WTC11 (cell line): ENCODE measurements at regions not wholly inside any gene's neighbourhood (a gene's known extent, or its start where the extent isn't known, plus 50 kb on each side); places are given as distances from the start of the nearest gene placed in this dataset.

ENCODE experiments used
- ATAC-seq: fragments of 200-7000 bp; cut with Tn5 transposase; 2 replicates; pipeline ENCODE4 v1.10.0; 2021; ENCODE audit warnings: mild to moderate bottlenecking, moderate library complexity
- CTCF ChIA-PET: fragments of 300-600 bp; sonication (Branson Sonifier 250); formaldehyde crosslinking; loops from one replicate; lab custom pipeline; 2021; ENCODE audit warnings: antibody characterized with exemption; lab: Charles Lee
- POLR2A ChIA-PET: fragments of 350-600 bp; sonication (Branson Sonifier 250); formaldehyde crosslinking; loops from one replicate; lab custom pipeline; 2021; ENCODE audit warnings: antibody characterized with exemption; lab: Charles Lee
- DNase-seq: peaks from one replicate; pipeline ENCODE4 v3.0.0; 2021; ENCODE audit warnings: low spot score
- H3K27ac Mint-ChIP-seq: 2 replicates; pipeline ENCODE4 v1.8.0; 2021; ENCODE audit warnings: mixed read lengths
- H3K27me3 Mint-ChIP-seq: 2 replicates; pipeline ENCODE4 v1.8.0; 2021; ENCODE audit warnings: low read depth, mild to moderate bottlenecking, moderate library complexity, mixed read lengths
- H3K36me3 Mint-ChIP-seq: 2 replicates; pipeline ENCODE4 v1.8.0; 2021; ENCODE audit warnings: mixed read lengths
- H3K4me1 Mint-ChIP-seq: 2 replicates; pipeline ENCODE4 v1.8.0; 2022; ENCODE audit warnings: mixed read lengths
- H3K4me3 Mint-ChIP-seq: 2 replicates; pipeline ENCODE4 v1.8.0; 2021; ENCODE audit warnings: mild to moderate bottlenecking, moderate library complexity, mixed read lengths
- H3K9me3 Mint-ChIP-seq: 2 replicates; pipeline ENCODE4 v1.8.0; 2021; ENCODE audit warnings: mixed read lengths
- ARID4B ChIP-seq: sonication (generic); formaldehyde crosslinking; IDR thresholded peaks from 2 replicates; pipeline ENCODE4 v1.8.0; 2023; ENCODE audit warnings: missing genetic modification reagents, mild to moderate bottlenecking, borderline replicate concordance
- CTCF ChIP-seq: fragments of 200-600 bp; IDR thresholded peaks from 2 replicates; pipeline ENCODE4 v1.8.0; 2022; ENCODE audit warnings: antibody characterized with exemption
- EMX1 ChIP-seq: fragments of 250-450 bp; sonication (Bioruptor Pico); IDR thresholded peaks from 2 replicates; pipeline ENCODE4 v1.8.0; 2021; ENCODE audit warnings: mild to moderate bottlenecking
- FOXP1 ChIP-seq: sonication (generic); formaldehyde crosslinking; IDR thresholded peaks from 2 replicates; pipeline ENCODE4 v1.8.0; 2022; ENCODE audit warnings: missing genetic modification reagents, mild to moderate bottlenecking, moderate library complexity, borderline replicate concordance
- KAT7 ChIP-seq: sonication (generic); formaldehyde crosslinking; IDR thresholded peaks from 2 replicates; pipeline ENCODE4 v1.8.1; 2023; ENCODE audit warnings: missing genetic modification reagents, mild to moderate bottlenecking, borderline replicate concordance
- MYBL2 ChIP-seq: sonication (generic); formaldehyde crosslinking; IDR thresholded peaks from 2 replicates; pipeline ENCODE4 v1.8.1; 2023; ENCODE audit warnings: mild to moderate bottlenecking, moderate library complexity, missing genetic modification reagents
- NR1H2 ChIP-seq: sonication (generic); formaldehyde crosslinking; IDR thresholded peaks from 2 replicates; pipeline ENCODE4 v1.9.0; 2021; ENCODE audit warnings: mild to moderate bottlenecking, moderate library complexity, missing genetic modification reagents
- NR3C1 ChIP-seq: sonication (generic); formaldehyde crosslinking; conservative IDR thresholded peaks from 2 replicates; pipeline ENCODE4 v1.8.1; 2023; ENCODE audit warnings: low read depth, mild to moderate bottlenecking, missing genetic modification reagents
- OVOL2 ChIP-seq: fragments of 250-450 bp; sonication (Bioruptor Pico); IDR thresholded peaks from 2 replicates; pipeline ENCODE4 v1.9.0; 2021; ENCODE audit warnings: mild to moderate bottlenecking, borderline replicate concordance
- PRRX2 ChIP-seq: fragments of 250-450 bp; sonication (Bioruptor Pico); IDR thresholded peaks from 2 replicates; pipeline ENCODE4 v1.8.0; 2021; ENCODE audit warnings: mild to moderate bottlenecking
- RORB ChIP-seq: fragments of 250-450 bp; sonication (Bioruptor Pico); IDR thresholded peaks from 2 replicates; pipeline ENCODE4 v1.9.0; 2021; ENCODE audit warnings: mild to moderate bottlenecking
- SP1 ChIP-seq: sonication (generic); formaldehyde crosslinking; conservative IDR thresholded peaks from 2 replicates; pipeline ENCODE4 v1.8.1; 2022; ENCODE audit warnings: missing genetic modification reagents
- ZBTB43 ChIP-seq: sonication (generic); formaldehyde crosslinking; IDR thresholded peaks from 2 replicates; pipeline ENCODE4 v1.8.1; 2023; ENCODE audit warnings: mild to moderate bottlenecking, missing genetic modification reagents
- ZNF219 ChIP-seq: sonication (generic); formaldehyde crosslinking; IDR thresholded peaks from 2 replicates; pipeline ENCODE4 v1.8.0; 2023; ENCODE audit warnings: missing genetic modification reagents, mild to moderate bottlenecking, borderline replicate concordance
- TF ChIP-seq, protein P1 (sequence below): sonication (generic); formaldehyde crosslinking; IDR thresholded peaks from 2 replicates; pipeline ENCODE4 v1.8.1; 2022; ENCODE audit warnings: mild to moderate bottlenecking, missing genetic modification reagents, moderate library complexity, borderline replicate concordance
- TF ChIP-seq, protein P2 (sequence below): fragments of 250-450 bp; sonication (Bioruptor Pico); IDR thresholded peaks from 2 replicates; pipeline ENCODE4 v1.9.0; 2021; ENCODE audit warnings: moderate library complexity, mild to moderate bottlenecking, inconsistent platforms, borderline replicate concordance
- TF ChIP-seq, protein P3 (sequence below): fragments of 250-450 bp; sonication (Bioruptor Pico); IDR thresholded peaks from 2 replicates; pipeline ENCODE4 v1.8.0; 2021; ENCODE audit warnings: mild to moderate bottlenecking
- TF ChIP-seq, protein P4 (sequence below): sonication (generic); formaldehyde crosslinking; IDR thresholded peaks from 2 replicates; pipeline ENCODE4 v1.8.1; 2023; ENCODE audit warnings: mild to moderate bottlenecking, missing genetic modification reagents, moderate library complexity
- TF ChIP-seq, protein P5 (sequence below): sonication (generic); formaldehyde crosslinking; IDR thresholded peaks from 2 replicates; pipeline ENCODE4 v1.8.1; 2022; ENCODE audit warnings: missing genetic modification reagents, borderline replicate concordance
- TF ChIP-seq, protein P6 (sequence below): fragments of 250-450 bp; sonication (Bioruptor Pico); conservative IDR thresholded peaks from 2 replicates; pipeline ENCODE4 v1.9.0; 2021; ENCODE audit warnings: mild to moderate bottlenecking

DNA sequence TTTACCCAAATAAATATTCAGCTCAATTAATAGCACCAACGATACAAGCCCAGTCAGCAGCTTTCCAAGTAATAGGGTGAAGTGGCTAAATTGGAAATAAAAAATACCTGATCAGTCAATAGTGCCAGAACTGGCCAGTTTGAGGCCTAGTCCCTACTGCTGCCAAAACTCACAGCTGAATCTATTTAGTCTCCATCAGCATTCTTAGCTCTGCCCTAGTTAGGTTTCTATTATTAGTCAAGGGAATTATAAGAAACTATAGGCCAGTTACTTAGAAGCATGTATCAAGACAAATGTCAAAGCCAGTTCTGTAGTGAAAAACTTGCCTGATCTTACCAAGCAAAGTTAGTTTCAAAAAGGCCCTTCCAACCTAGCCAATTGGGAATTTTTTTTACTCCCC is 146.2 kb upstream of the ZBTB20 start:
- POLR2A ChIA-PET = no interaction called here
- no peak overlapping the region for H3K27ac Mint-ChIP-seq
- H3K4me3 Mint-ChIP-seq = no peak overlapping the region
- CTCF ChIA-PET = no interaction called here
- H3K4me1 Mint-ChIP-seq = 0 out of 2 replicates have a peak, but pooled peaks cover 2% of the 10 kb centered on the region
- no peak for DNase-seq
- H3K27me3 Mint-ChIP-seq = no peaks in the 10 kb centered on the region
- ATAC-seq = no peak
- no peaks in the 10 kb centered on the region for H3K36me3 Mint-ChIP-seq
- TF ChIP-seq OVOL2 = no peak
- TF ChIP-seq, protein P1, sequence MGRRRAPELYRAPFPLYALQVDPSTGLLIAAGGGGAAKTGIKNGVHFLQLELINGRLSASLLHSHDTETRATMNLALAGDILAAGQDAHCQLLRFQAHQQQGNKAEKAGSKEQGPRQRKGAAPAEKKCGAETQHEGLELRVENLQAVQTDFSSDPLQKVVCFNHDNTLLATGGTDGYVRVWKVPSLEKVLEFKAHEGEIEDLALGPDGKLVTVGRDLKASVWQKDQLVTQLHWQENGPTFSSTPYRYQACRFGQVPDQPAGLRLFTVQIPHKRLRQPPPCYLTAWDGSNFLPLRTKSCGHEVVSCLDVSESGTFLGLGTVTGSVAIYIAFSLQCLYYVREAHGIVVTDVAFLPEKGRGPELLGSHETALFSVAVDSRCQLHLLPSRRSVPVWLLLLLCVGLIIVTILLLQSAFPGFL (CRISPR knock-in tag) = no peak
- no peak for TF ChIP-seq CTCF
- TF ChIP-seq ZBTB43 (CRISPR knock-in tag) = no peak
- TF ChIP-seq ZNF219 (CRISPR knock-in tag) = no peak
- no peak for TF ChIP-seq MYBL2 (CRISPR knock-in tag)
- TF ChIP-seq, protein P2, sequence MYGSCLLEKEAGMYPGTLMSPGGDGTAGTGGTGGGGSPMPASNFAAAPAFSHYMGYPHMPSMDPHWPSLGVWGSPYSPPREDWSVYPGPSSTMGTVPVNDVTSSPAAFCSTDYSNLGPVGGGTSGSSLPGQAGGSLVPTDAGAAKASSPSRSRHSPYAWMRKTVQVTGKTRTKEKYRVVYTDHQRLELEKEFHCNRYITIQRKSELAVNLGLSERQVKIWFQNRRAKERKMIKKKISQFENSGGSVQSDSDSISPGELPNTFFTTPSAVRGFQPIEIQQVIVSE (CRISPR knock-in tag) = no peak
- TF ChIP-seq, protein P3, sequence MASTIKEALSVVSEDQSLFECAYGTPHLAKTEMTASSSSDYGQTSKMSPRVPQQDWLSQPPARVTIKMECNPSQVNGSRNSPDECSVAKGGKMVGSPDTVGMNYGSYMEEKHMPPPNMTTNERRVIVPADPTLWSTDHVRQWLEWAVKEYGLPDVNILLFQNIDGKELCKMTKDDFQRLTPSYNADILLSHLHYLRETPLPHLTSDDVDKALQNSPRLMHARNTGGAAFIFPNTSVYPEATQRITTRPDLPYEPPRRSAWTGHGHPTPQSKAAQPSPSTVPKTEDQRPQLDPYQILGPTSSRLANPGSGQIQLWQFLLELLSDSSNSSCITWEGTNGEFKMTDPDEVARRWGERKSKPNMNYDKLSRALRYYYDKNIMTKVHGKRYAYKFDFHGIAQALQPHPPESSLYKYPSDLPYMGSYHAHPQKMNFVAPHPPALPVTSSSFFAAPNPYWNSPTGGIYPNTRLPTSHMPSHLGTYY (CRISPR knock-in tag) = no peak
- TF ChIP-seq EMX1 (CRISPR knock-in tag) = no peak
- no peak for TF ChIP-seq NR1H2 (CRISPR knock-in tag)
- no peak for TF ChIP-seq PRRX2 (CRISPR knock-in tag)
- TF ChIP-seq, protein P4, sequence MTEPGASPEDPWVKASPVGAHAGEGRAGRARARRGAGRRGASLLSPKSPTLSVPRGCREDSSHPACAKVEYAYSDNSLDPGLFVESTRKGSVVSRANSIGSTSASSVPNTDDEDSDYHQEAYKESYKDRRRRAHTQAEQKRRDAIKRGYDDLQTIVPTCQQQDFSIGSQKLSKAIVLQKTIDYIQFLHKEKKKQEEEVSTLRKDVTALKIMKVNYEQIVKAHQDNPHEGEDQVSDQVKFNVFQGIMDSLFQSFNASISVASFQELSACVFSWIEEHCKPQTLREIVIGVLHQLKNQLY = no peak
- no peak for TF ChIP-seq KAT7 (CRISPR knock-in tag)
- no peak for TF ChIP-seq SP1 (CRISPR knock-in tag)
- TF ChIP-seq NR3C1 (CRISPR knock-in tag) = no peak
- no peaks in the 10 kb centered on the region for H3K9me3 Mint-ChIP-seq

DNA sequence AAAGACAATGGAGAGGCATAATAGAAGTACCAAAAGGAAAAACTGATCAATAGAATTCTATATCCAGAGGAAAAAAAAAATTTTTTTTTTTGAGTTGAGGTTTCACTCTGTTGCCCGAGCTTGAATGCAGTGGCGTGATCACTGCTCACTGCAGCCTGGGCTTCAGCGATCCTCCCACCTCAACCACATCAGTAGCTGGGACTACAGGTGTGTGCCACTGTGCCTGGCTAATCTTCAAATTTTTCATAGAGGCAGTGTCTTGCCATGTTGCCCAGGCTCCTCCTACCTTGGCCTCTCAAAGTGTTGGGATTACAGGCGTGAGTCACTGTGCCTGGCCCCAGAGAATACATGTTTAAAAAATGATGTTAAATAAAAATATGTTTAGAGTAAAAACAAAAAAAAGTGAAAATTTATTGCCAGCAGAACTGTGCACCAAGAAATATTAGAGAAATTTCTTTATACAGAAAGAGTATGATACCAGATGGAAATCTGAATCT is 154.3 kb upstream of the ZBTB20 start:
- CTCF ChIA-PET = no interaction called here
- TF ChIP-seq FOXP1 (CRISPR knock-in tag) = no peak
- TF ChIP-seq, protein P5, sequence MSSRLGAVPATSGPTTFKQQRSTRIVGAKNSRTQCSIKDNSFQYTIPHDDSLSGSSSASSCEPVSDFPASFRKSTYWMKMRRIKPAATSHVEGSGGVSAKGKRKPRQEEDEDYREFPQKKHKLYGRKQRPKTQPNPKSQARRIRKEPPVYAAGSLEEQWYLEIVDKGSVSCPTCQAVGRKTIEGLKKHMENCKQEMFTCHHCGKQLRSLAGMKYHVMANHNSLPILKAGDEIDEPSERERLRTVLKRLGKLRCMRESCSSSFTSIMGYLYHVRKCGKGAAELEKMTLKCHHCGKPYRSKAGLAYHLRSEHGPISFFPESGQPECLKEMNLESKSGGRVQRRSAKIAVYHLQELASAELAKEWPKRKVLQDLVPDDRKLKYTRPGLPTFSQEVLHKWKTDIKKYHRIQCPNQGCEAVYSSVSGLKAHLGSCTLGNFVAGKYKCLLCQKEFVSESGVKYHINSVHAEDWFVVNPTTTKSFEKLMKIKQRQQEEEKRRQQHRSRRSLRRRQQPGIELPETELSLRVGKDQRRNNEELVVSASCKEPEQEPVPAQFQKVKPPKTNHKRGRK (CRISPR knock-in tag) = no peak
- TF ChIP-seq RORB = no peak
- TF ChIP-seq, protein P6, sequence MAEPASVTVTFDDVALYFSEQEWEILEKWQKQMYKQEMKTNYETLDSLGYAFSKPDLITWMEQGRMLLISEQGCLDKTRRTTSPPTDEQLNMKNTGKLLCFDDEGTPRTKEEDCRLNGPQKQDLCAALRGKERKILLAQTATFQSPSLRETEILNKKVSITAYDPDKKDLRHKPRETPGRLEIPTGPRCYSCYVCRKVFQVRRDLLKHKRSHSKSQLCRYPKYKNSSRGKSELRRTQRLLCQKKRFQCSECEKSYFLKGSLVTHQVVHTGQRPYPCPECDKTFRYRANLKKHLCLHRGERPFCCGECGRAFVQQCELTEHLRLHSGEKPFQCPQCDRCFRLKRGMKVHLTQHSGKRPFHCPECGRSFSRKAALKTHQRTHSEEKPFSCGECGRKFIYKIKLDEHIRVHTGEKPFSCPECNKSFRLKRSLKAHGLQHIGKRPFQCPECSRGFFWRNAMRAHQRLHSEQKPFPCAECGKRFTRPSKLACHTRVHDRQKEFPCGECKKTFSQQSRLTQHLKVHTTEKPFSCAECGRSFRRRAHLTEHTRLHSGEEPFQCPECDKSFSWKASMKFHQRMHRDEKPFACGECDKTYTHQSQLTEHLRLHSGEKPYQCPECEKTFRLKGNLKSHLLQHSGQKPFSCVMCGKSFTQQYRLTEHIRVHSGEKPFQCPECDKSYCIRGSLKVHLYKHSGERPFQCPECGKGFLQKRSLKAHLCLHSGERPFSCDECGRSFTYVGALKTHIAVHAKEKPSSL (CRISPR knock-in tag) = no peak
- TF ChIP-seq ARID4B (CRISPR knock-in tag) = no peak

More for the DNA sequence above, 154.3 kb upstream of the ZBTB20 start:
- Mint-ChIP-seq H3K27me3 (no peaks in the 10 kb centered on the region), H3K9me3 (peaks cover 4% of the 10 kb centered on the region; the same call in 1 of the 2 replicates), H3K27ac (no peak overlapping the region), H3K4me3 (no peak overlapping the region), H3K36me3 (no peaks in the 10 kb centered on the region), H3K4me1 (0 out of 2 replicates have a peak, but pooled peaks cover 5% of the 10 kb centered on the region)
- ATAC-seq = no peak
- POLR2A ChIA-PET = no interaction called here
- DNase-seq = no peak
